Tibial nerve (tissue), 4 donors: ENCODE measurements at regions not wholly inside any gene's neighbourhood (a gene's known extent, or its start where the extent isn't known, plus 50 kb on each side); places are given as distances from the start of the nearest gene placed in this dataset.

ENCODE experiments used
- EP300 ChIP-seq, 2 donors: sonication (generic); formaldehyde crosslinking; IDR thresholded peaks; one replicate each; pipeline ENCODE4 v1.6.1; 2017; ENCODE audit warnings: antibody characterized with exemption in 2 of 2, mild to moderate bottlenecking in 1 of 2
- POLR2A ChIP-seq, 2 donors: fragments of 450-650 bp; IDR thresholded peaks; one replicate each; pipeline ENCODE4 v1.6.1; 2017; ENCODE audit warnings: antibody characterized with exemption in 2 of 2, mild to moderate bottlenecking in 2 of 2, moderate library complexity in 2 of 2
- TF ChIP-seq, protein P1 (sequence below), 5 experiments: fragments of 200-600 bp in 3 of 5; fragments of 450-650 bp in 2 of 5; sonication (generic) in 3 of 5; IDR thresholded peaks; one replicate each; pipeline ENCODE4 v1.5.1; 2016 to 2019; ENCODE audit warnings: antibody characterized with exemption in 5 of 5, mild to moderate bottlenecking in 3 of 5, moderate library complexity in 2 of 5

DNA sequence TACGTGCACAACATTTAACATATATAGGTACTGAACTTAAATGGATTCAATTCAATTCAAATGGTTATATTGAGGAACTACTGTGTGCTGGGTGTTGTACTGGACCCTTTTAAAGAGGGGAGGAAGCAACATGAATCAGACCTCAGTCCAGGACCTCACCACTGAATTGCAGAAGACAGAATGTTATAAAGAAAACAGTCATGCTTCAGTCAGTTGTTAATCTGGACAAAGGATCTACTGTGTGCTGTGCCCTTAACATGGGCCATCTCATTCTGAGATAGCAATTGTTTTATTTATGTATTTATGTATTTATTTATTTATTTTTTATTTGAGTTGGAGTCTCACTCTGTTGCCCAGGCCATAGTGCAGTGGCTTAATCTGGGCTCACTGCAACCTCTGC lies 240.1 kb downstream of the HAPSTR1 start:
- TF ChIP-seq POLR2A (IDR thresholded peaks at IDR 0.05): no peak
- TF ChIP-seq, protein P1, sequence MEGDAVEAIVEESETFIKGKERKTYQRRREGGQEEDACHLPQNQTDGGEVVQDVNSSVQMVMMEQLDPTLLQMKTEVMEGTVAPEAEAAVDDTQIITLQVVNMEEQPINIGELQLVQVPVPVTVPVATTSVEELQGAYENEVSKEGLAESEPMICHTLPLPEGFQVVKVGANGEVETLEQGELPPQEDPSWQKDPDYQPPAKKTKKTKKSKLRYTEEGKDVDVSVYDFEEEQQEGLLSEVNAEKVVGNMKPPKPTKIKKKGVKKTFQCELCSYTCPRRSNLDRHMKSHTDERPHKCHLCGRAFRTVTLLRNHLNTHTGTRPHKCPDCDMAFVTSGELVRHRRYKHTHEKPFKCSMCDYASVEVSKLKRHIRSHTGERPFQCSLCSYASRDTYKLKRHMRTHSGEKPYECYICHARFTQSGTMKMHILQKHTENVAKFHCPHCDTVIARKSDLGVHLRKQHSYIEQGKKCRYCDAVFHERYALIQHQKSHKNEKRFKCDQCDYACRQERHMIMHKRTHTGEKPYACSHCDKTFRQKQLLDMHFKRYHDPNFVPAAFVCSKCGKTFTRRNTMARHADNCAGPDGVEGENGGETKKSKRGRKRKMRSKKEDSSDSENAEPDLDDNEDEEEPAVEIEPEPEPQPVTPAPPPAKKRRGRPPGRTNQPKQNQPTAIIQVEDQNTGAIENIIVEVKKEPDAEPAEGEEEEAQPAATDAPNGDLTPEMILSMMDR (IDR thresholded peaks at IDR 0.05): no peak
- no peak for TF ChIP-seq EP300 (IDR thresholded peaks at IDR 0.05)
